HFFc6 (cell line): ENCODE measurements at regions not wholly inside any gene's neighbourhood (a gene's known extent, or its start where the extent isn't known, plus 50 kb on each side); places are given as distances from the start of the nearest gene placed in this dataset.

Experiments
- DNase-seq: peaks from one replicate; pipeline ENCODE4 v3.0.0-alpha.2; 2018
- H3K27ac Mint-ChIP-seq: 2 replicates; pipeline ENCODE4 v1.8.0; 2020; ENCODE audit warnings: mild to moderate bottlenecking, mixed read lengths
- H3K27me3 Mint-ChIP-seq: 2 replicates; pipeline ENCODE4 v1.8.0; 2021; ENCODE audit warnings: mild to moderate bottlenecking, moderate library complexity, mixed read lengths; ENCODE audit not compliant: insufficient read depth
- H3K36me3 Mint-ChIP-seq: 2 replicates; pipeline ENCODE4 v1.8.0; 2021; ENCODE audit warnings: low read depth, mixed read lengths
- H3K4me1 Mint-ChIP-seq: 2 replicates; pipeline ENCODE4 v1.8.0; 2020; ENCODE audit warnings: low read depth, mixed read lengths
- H3K4me3 Mint-ChIP-seq: 2 replicates; pipeline ENCODE4 v1.8.0; 2020; ENCODE audit warnings: mild to moderate bottlenecking, moderate library complexity, mixed read lengths
- H3K9me3 Mint-ChIP-seq: 2 replicates; pipeline ENCODE4 v1.8.0; 2020; ENCODE audit warnings: mild to moderate bottlenecking, mixed read lengths
- TF ChIP-seq, protein P1 (sequence below): fragments of 200-600 bp; sonication (generic); IDR thresholded peaks from 2 replicates; pipeline ENCODE4 v1.5.0; 2021; ENCODE audit warnings: antibody characterized with exemption, mild to moderate bottlenecking

DNA sequence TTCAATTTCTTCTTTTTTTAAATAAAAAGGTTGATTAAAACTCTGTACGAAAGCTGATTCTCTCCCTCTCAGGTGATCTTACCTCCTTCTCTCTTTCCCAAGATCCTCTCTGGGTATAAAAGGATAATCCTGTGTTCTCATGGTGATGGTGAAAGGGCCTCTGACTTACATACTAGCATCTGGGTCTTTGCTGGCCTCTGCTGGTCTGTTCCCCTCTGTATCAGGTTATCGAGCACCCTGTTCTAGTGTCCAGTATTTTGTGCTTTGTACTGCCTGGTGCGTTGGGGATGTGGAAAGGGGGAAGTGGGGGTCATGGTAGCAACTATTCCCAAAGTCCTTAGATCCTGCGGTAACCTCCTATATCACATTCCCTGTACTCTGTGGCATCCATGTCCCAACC, 328.9 kb downstream of the NR2F1-AS1 start:
- no peaks in the 10 kb centered on the region for H3K36me3 Mint-ChIP-seq
- peaks cover 7% of the 10 kb centered on the region for H3K4me1 Mint-ChIP-seq
- no peak overlapping the region for H3K27ac Mint-ChIP-seq
- no peaks in the 10 kb centered on the region for H3K27me3 Mint-ChIP-seq
- TF ChIP-seq, protein P1, sequence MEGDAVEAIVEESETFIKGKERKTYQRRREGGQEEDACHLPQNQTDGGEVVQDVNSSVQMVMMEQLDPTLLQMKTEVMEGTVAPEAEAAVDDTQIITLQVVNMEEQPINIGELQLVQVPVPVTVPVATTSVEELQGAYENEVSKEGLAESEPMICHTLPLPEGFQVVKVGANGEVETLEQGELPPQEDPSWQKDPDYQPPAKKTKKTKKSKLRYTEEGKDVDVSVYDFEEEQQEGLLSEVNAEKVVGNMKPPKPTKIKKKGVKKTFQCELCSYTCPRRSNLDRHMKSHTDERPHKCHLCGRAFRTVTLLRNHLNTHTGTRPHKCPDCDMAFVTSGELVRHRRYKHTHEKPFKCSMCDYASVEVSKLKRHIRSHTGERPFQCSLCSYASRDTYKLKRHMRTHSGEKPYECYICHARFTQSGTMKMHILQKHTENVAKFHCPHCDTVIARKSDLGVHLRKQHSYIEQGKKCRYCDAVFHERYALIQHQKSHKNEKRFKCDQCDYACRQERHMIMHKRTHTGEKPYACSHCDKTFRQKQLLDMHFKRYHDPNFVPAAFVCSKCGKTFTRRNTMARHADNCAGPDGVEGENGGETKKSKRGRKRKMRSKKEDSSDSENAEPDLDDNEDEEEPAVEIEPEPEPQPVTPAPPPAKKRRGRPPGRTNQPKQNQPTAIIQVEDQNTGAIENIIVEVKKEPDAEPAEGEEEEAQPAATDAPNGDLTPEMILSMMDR: no peak
- H3K9me3 Mint-ChIP-seq: no peaks in the 10 kb centered on the region
- no peak for DNase-seq
- no peak overlapping the region for H3K4me3 Mint-ChIP-seq

DNA sequence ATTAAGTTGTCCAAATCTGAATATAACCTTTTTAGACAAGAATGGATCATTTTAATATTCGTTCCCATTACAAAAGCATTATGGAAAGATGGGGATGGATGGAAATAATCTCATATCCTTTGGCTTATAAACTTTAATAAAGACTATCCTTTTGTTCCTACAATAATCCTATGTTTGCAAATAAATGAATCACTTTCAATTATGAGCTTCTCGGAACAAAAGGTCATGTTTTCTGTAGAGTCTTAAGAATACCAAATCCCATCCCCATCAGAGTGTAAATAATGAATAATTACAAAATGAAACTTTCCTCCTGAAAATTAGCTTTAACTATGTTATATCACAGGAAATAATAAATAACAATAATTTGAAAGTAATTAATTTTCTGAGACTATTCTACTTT, 329.7 kb downstream of the NR2F1-AS1 start:
- no peak overlapping the region for H3K27ac Mint-ChIP-seq
- H3K4me3 Mint-ChIP-seq: no peak overlapping the region
- no peaks in the 10 kb centered on the region for H3K27me3 Mint-ChIP-seq
- no peak for DNase-seq
- TF ChIP-seq, protein P1: no peak
- H3K4me1 Mint-ChIP-seq: peaks cover 15% of the 10 kb centered on the region
- no peaks in the 10 kb centered on the region for H3K9me3 Mint-ChIP-seq
- no peaks in the 10 kb centered on the region for H3K36me3 Mint-ChIP-seq

DNA sequence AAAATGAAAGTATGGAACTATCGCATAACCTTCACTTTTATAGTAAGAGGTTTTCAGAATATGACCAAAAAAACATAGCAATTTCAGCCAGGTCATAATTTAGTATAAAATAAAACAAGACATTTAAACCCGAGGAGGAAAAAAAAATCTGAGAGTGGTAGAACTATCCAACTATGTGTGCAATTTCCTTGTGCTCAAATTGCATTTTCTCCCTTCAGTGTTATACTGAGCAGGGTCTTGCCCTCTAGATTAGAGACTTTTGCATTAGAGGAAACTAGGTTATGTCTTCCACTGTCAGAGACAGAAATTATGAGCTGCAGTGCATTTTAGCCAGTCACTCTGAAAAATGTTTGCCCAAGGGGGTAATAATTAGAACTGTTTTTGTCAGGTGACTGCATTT, 330.6 kb downstream of the NR2F1-AS1 start:
- Mint-ChIP-seq H3K27me3 (no peaks in the 10 kb centered on the region), H3K27ac (no peak overlapping the region), H3K9me3 (no peaks in the 10 kb centered on the region), H3K36me3 (no peaks in the 10 kb centered on the region), H3K4me1 (peaks cover 23% of the 10 kb centered on the region), H3K4me3 (no peak overlapping the region)
- DNase-seq: no peak
- TF ChIP-seq, protein P1: no peak

DNA sequence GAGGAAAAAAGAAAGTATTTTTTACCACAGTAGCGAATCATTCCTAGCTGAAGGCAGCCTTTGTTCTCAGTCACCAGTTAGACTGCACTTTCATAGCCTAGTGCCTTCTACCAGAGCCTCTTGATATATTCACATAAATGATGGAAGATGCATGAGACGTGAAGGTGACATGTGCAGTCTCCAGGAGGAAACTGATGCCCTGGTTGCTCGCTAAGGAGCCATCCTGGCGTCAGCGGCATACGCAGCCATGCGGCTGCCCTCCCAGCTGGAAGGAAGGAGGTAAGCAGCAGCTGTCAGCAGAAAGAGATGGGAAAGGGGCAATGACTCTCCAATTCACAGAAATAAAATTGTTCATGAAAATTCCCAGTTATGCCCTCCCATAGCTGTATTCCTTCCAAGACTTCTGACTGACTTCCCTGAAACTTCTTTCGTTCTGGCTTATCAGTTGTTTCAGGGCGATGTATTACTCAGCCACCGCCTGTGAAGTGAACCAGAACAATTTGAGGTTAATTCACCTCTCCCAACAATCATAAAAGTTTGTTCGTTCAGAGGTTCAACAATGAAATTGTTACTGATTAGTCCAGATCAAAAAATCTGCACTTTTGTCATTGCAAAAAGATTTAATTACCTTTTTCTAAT, 331.2 kb downstream of the NR2F1-AS1 start:
- TF ChIP-seq, protein P1: no peak
- H3K27me3 Mint-ChIP-seq: no peaks in the 10 kb centered on the region
- DNase-seq: no peak
- no peak overlapping the region for H3K4me3 Mint-ChIP-seq
- H3K36me3 Mint-ChIP-seq: no peaks in the 10 kb centered on the region
- H3K27ac Mint-ChIP-seq: no peak overlapping the region
- no peaks in the 10 kb centered on the region for H3K9me3 Mint-ChIP-seq
- H3K4me1 Mint-ChIP-seq: peaks cover 23% of the 10 kb centered on the region

DNA sequence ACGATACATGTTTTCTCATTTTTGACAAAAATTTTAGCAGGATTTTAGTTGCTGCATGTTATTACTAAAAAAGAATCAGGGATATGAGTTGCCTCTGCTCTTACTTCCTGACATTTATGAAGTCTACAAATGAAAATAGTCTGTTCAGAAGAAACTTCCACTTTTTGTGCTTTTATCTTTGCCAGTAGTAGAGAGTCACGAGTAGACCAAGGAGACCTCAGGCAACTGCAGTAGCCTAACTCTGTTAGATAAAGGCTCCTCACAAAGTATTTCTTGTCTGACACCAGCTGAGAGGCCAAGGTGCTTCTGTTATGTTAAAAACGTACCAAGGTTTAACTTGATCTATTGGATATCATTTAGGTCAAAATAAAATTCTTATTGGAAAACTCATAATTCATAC, 333.9 kb downstream of the NR2F1-AS1 start:
- H3K9me3 Mint-ChIP-seq: no peaks in the 10 kb centered on the region
- H3K27me3 Mint-ChIP-seq: no peaks in the 10 kb centered on the region
- H3K36me3 Mint-ChIP-seq: no peaks in the 10 kb centered on the region
- peaks cover 23% of the 10 kb centered on the region for H3K4me1 Mint-ChIP-seq
- TF ChIP-seq, protein P1: no peak
- no peak for DNase-seq
- no peak overlapping the region for H3K27ac Mint-ChIP-seq
- no peak overlapping the region for H3K4me3 Mint-ChIP-seq
